ENCODE measurements at regions not wholly inside any gene's neighbourhood (a gene's known extent, or its start where the extent isn't known, plus 50 kb on each side); places are given as distances from the start of the nearest gene placed in this dataset.

- no peak for TF ChIP-seq CTCF (IDR thresholded peaks at IDR 0.05; ENCODE audit: poor library complexity, severe bottlenecking)
- no peak for TF ChIP-seq REST (IDR thresholded peaks at IDR 0.05; ENCODE audit: borderline replicate concordance)
- no peak for TF ChIP-seq EP300 (conservative IDR thresholded peaks at IDR 0.05; ENCODE audit: poor library complexity, severe bottlenecking)
- TF ChIP-seq POLR2AphosphoS5 (IDR thresholded peaks at IDR 0.05) = no peak
- no peak for TF ChIP-seq RAD21 (conservative IDR thresholded peaks at IDR 0.05)
- TF ChIP-seq EZH2 (IDR thresholded peaks at IDR 0.05; ENCODE audit: borderline replicate concordance, insufficient read depth, low read length, poor library complexity, severe bottlenecking) = no peak
Measured at GRCh38 chr12:66921151-66921550, 242.3 kb upstream of the GRIP1 start.
